Body of pancreas (tissue), 4 donors: ENCODE measurements at regions not wholly inside any gene's neighbourhood (a gene's known extent, or its start where the extent isn't known, plus 50 kb on each side); places are given as distances from the start of the nearest gene placed in this dataset.

Experiments
- POLR2A ChIP-seq, 3 donors: fragments of 450-650 bp; IDR thresholded peaks; one replicate each; pipeline ENCODE4 v1.6.1; 2016; ENCODE audit warnings: antibody characterized with exemption in 3 of 3, mild to moderate bottlenecking in 2 of 3
- TF ChIP-seq, protein P1 (sequence below), 7 experiments: fragments of 450-650 bp in 4 of 7; fragments of 200-600 bp in 3 of 7; sonication (generic) in 3 of 7; IDR thresholded peaks; one replicate each; pipeline ENCODE4 v1.5.1; 2016 to 2019; ENCODE audit warnings: antibody characterized with exemption in 7 of 7

- no peak for TF ChIP-seq POLR2A (IDR thresholded peaks at IDR 0.05)
- TF ChIP-seq, protein P1, sequence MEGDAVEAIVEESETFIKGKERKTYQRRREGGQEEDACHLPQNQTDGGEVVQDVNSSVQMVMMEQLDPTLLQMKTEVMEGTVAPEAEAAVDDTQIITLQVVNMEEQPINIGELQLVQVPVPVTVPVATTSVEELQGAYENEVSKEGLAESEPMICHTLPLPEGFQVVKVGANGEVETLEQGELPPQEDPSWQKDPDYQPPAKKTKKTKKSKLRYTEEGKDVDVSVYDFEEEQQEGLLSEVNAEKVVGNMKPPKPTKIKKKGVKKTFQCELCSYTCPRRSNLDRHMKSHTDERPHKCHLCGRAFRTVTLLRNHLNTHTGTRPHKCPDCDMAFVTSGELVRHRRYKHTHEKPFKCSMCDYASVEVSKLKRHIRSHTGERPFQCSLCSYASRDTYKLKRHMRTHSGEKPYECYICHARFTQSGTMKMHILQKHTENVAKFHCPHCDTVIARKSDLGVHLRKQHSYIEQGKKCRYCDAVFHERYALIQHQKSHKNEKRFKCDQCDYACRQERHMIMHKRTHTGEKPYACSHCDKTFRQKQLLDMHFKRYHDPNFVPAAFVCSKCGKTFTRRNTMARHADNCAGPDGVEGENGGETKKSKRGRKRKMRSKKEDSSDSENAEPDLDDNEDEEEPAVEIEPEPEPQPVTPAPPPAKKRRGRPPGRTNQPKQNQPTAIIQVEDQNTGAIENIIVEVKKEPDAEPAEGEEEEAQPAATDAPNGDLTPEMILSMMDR (IDR thresholded peaks at IDR 0.05), result no peak
Observed at GRCh38 chr1:148362626-148363438, 120.3 kb downstream of the PPIAL4G start.
